Neural progenitor cell (in vitro differentiated cells): ENCODE measurements at regions not wholly inside any gene's neighbourhood (a gene's known extent, or its start where the extent isn't known, plus 50 kb on each side); places are given as distances from the start of the nearest gene placed in this dataset.

Experiments used
- EZH2 ChIP-seq: fragments of 200-600 bp; sonication (generic); IDR thresholded peaks from 2 replicates; pipeline ENCODE4 v1.6.1; 2017; ENCODE audit warnings: antibody characterized with exemption, mild to moderate bottlenecking, moderate library complexity
- EZH2phosphoT487 ChIP-seq: fragments of 200-600 bp; sonication (generic); IDR thresholded peaks from 2 replicates; pipeline ENCODE4 v1.6.1; 2017; ENCODE audit warnings: antibody characterized with exemption
- TF ChIP-seq, protein P1 (sequence below): fragments of 200-600 bp; sonication (generic); IDR thresholded peaks from 2 replicates; pipeline ENCODE4 v1.5.1; 2017; ENCODE audit warnings: antibody characterized with exemption, mild to moderate bottlenecking

DNA sequence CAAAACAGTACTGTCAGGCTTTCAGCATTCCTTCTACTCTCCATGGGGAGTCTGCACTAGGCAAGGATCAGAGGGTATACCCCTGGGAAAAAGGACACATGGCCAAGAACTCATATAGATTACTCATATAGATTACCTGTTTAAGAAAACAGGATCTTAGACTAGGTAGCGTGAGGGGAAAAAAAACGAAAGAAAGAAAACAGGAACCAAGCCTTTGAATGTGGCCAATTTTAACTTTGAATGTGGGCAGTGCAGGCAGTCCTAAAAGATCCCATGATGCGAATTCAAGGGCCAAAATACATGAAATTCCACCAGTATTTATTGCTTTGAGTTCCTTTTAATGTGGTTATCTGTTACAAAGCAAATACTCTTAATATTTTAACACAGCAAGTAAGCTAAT is 108.6 kb upstream of the TAC1 start:
- TF ChIP-seq, protein P1, sequence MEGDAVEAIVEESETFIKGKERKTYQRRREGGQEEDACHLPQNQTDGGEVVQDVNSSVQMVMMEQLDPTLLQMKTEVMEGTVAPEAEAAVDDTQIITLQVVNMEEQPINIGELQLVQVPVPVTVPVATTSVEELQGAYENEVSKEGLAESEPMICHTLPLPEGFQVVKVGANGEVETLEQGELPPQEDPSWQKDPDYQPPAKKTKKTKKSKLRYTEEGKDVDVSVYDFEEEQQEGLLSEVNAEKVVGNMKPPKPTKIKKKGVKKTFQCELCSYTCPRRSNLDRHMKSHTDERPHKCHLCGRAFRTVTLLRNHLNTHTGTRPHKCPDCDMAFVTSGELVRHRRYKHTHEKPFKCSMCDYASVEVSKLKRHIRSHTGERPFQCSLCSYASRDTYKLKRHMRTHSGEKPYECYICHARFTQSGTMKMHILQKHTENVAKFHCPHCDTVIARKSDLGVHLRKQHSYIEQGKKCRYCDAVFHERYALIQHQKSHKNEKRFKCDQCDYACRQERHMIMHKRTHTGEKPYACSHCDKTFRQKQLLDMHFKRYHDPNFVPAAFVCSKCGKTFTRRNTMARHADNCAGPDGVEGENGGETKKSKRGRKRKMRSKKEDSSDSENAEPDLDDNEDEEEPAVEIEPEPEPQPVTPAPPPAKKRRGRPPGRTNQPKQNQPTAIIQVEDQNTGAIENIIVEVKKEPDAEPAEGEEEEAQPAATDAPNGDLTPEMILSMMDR: no peak
- TF ChIP-seq EZH2 (no peak), EZH2phosphoT487 (no peak)
